ENCODE measurements at regions not wholly inside any gene's neighbourhood (a gene's known extent, or its start where the extent isn't known, plus 50 kb on each side); places are given as distances from the start of the nearest gene placed in this dataset.

DNA sequence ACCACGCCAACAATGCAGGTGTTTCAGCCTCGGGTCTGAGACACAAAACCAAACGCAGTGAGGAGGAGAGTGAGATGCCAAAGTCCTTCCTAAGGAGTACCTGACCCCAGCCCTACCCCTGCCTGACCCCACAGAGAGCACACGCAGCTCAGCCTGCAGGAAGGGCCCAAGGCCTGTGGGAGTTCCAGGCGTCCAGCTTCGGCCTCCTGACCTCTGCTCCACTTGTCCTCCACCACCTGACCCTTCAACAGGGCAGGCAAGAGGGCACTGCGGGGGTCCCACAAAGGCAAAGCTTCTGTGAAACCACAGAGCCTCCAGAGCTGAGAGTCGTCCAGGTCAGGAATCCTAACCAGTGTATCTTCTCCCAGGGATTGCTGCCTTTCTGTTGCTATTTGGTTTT lies 122.0 kb upstream of the PPP2R2D start:
- Mint-ChIP-seq H3K9me3 (peaks cover 57 to 64% of the 10 kb centered on the region in 2 experiments), H3K27me3 (ENCODE audit: low read depth) (peaks cover 19% of the 10 kb centered on the region), H3K36me3 (ENCODE audit: insufficient read depth in 1 of 3, low read depth in 3 of 3) (peaks cover 19 to 20% (median 19%) of the 10 kb centered on the region in 3 experiments), H3K4me3 (no peak overlapping the region), H3K4me1 (peaks cover 0 to 3% of the 10 kb centered on the region in 2 experiments; a peak in 1 of 4 replicates), H3K27ac (no peak overlapping the region)
- Histone ChIP-seq H3K56ac (ENCODE audit: insufficient read length, low read depth, low read length) (no peak overlapping the region), H4K20me1 (ENCODE audit: control insufficient read depth, insufficient read depth, insufficient read length) (no peaks in the 10 kb centered on the region), H2BK15ac (ENCODE audit: low read depth, low read length) (no peak overlapping the region), H3T11ph (ENCODE audit: low read length) (no peak overlapping the region), H3K4me1 (ENCODE audit: insufficient read depth, low read length) (no peaks in the 10 kb centered on the region), H2BK20ac (ENCODE audit: low read depth, low read length, poor library complexity, severe bottlenecking) (no peak overlapping the region), H3K27me3 (ENCODE audit: insufficient read depth, low read length) (no peaks in the 10 kb centered on the region), H2BK12ac (ENCODE audit: insufficient read length, low read depth, low read length) (no peak overlapping the region), H2AFZ (ENCODE audit: low read length) (no peak overlapping the region), H3K23ac (ENCODE audit: insufficient read length, low read depth, low read length) (no peak overlapping the region), H4K8ac (replicated peaks; ENCODE audit: insufficient read length, low read depth, low read length) (no peak overlapping the region), H3K14ac (ENCODE audit: insufficient read depth, low read length) (no peak overlapping the region), H3K27ac (ENCODE audit: insufficient read length, low read depth, low read length) (no peak overlapping the region), H3K4ac (ENCODE audit: low read depth, low read length) (no peak overlapping the region), H3K9ac (ENCODE audit: extremely low read depth, insufficient read length, low read length) (no peak overlapping the region), H3K23me2 (ENCODE audit: insufficient read length, low read depth, low read length, poor library complexity, severe bottlenecking) (no peaks in the 10 kb centered on the region), H4K91ac (ENCODE audit: insufficient read length, low read depth, low read length) (no peak overlapping the region), H3K4me2 (ENCODE audit: insufficient read depth, insufficient read length, low read length) (no peak overlapping the region), H3K18ac (ENCODE audit: insufficient read length, low read depth, low read length) (no peak overlapping the region), H3K9me3 (ENCODE audit: control insufficient read depth, low read depth, low read length) (peaks cover 24% of the 10 kb centered on the region), H4K5ac (ENCODE audit: insufficient read length, low read depth, low read length) (no peak overlapping the region), H2BK5ac (ENCODE audit: insufficient read length, low read length) (no peak overlapping the region), H3K79me1 (ENCODE audit: insufficient read depth, low read depth, low read length, poor library complexity, severe bottlenecking) (no peaks in the 10 kb centered on the region), H2BK120ac (ENCODE audit: low read depth, low read length, poor library complexity, severe bottlenecking) (no peak overlapping the region), H2AK5ac (ENCODE audit: insufficient read length, low read length) (no peak overlapping the region), H3K79me2 (ENCODE audit: insufficient read depth, low read length) (no peaks in the 10 kb centered on the region)
- TF ChIP-seq, protein P1, sequence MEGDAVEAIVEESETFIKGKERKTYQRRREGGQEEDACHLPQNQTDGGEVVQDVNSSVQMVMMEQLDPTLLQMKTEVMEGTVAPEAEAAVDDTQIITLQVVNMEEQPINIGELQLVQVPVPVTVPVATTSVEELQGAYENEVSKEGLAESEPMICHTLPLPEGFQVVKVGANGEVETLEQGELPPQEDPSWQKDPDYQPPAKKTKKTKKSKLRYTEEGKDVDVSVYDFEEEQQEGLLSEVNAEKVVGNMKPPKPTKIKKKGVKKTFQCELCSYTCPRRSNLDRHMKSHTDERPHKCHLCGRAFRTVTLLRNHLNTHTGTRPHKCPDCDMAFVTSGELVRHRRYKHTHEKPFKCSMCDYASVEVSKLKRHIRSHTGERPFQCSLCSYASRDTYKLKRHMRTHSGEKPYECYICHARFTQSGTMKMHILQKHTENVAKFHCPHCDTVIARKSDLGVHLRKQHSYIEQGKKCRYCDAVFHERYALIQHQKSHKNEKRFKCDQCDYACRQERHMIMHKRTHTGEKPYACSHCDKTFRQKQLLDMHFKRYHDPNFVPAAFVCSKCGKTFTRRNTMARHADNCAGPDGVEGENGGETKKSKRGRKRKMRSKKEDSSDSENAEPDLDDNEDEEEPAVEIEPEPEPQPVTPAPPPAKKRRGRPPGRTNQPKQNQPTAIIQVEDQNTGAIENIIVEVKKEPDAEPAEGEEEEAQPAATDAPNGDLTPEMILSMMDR (conservative IDR thresholded peaks at IDR 0.05), result no peak
- DNase-seq, result no peak
- no CpG with 5 or more reads among the region's 8 CpGs for WGBS (ENCODE audit: extremely low coverage, insufficient read length, low lambda C conversion rate)
